ENCODE measurements at regions not wholly inside any gene's neighbourhood (a gene's known extent, or its start where the extent isn't known, plus 50 kb on each side); places are given as distances from the start of the nearest gene placed in this dataset.

DNA sequence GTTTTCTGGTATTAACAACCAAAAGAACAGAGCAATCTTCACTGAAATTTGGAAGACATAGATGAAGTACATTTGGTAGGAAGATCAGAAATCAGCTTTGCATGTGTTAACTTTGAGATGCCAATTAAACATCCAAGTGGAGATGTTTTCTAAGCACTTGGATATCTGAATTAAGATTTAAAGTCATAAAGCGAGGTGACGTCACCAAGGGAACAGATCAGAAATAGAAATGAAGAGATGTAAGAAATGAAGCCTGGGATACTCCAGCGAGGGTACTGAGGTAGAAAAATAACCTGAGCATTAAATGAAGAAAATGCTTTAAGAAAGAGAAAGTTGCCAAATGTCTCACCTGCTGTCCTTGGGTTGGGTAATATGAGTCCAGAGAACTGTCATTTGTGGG, 1223.3 kb downstream of the MAT2B start:
- DNase-seq (ENCODE audit: low read depth in 2 of 3, low spot score in 2 of 3) = no peak

DNA sequence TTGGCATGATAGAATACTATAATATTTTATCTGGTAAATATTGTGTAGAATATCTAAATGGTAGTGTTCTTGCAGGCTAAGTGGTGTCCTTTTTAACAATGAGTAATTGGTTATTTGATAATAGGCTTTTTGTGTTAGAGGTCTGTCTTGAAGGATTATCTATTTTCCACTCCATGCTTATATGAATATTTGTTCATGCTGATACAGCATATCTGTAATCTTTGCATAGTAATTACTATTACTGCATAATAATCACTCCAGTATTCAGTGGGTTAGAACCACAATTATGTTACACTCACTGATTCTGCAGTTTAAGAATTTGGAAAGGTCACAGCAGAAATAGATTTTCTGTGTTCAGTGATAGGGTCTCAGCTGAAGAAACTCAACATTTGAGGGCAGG, 1229.9 kb downstream of the MAT2B start:
- DNase-seq (ENCODE audit: low read depth in 2 of 3, low spot score in 2 of 3) = no peak

DNA sequence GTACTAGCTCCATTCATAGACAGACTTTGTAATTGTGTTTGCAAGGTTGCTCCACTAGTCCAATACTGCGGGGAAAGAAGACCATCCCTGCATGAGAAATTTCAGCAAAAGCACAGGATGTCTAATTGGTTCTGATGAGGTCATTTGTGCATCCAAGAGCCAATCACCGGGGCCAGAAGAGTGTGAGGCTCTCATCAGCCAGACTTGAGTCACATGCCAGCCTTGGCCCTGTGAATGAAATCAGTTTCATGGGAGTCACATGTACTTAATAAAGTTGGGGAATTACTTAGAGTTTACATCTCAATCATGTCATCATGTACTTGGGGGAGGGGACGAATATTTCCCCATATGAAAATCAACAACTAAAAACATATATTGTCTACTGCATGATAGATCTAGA, 1236.0 kb downstream of the MAT2B start:
- DNase-seq (ENCODE audit: low read depth in 2 of 3, low spot score in 2 of 3) = no peak

DNA sequence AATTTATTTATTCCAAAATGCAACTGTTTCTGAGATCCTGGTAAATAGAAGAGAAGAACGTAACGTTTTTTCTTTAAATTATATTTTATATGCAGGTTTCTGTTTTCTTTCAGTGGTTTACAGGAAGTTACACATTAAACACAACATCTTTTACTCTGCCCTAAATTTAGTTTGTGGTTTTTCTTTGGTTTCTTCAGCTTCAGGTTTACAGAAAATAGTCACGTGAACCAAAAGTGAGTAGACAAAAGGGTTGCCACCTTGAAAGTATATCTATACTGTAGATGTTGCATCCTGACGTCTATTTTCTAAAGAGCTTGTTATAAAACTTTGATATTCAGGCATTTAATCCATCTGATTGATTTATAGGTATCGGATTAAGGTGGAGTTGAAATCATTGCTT, 1236.6 kb downstream of the MAT2B start:
- DNase-seq (ENCODE audit: low read depth in 2 of 3, low spot score in 2 of 3) = peak in 1 of 3 donors; percentile 4

DNA sequence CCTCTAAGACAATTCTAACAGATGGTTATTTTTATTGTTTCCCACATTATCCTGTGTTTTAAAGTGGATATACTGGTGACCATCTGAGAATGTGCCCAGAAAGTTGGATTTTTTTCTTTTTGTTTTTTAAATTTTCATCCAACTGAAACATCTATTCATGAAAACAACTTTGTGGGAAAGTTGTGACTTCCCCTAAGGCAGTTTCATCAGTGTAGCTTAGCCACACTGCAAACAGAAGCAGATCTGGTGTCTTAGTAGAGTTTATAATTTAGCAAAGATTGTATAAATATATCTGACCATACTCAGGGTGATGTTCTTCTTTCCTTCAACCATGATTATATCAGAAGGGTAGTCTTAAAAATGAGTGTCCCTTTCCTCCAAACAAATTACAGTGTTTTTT, 1241.3 kb downstream of the MAT2B start:
- DNase-seq (ENCODE audit: low read depth in 2 of 3, low spot score in 2 of 3) = no peak

DNA sequence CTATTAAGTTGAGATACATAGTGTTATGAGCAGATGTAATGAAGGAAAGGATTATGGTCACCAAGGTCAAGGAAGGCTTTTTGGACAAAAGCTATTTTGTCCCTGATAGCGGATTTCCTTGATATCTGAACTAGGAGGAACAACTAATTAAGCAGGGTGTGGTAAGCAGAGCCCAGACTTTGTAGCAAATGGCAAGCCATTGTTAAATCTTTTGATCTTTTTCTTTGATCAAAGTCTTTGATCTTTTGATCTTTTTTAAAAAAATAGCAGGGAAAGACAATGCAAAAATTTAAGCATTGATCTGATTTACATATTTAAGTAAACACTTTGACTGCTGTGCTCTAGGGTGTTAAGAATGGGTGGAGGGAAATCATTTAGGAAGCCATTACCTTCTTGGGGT, 1242.0 kb downstream of the MAT2B start:
- DNase-seq (ENCODE audit: low read depth in 2 of 3, low spot score in 2 of 3) = no peak

DNA sequence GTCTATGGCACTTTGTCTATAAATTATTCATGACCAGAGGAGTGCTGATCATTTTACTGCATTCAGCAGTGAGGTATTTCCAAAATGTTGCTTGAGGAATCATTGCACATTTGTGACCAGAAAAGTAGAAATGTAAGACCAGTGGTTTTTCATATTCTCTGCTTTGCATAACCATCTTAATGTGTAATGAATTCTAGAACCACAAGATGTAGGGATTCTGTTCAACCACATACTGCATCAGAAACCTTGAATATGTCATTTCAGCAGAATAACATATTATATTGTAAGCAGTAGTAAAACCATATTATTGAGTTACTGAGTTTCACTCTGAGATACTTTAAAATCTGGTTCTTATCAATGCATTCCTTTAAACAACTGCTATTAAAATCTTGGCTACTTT, 1243.4 kb downstream of the MAT2B start:
- DNase-seq (ENCODE audit: low read depth in 2 of 3, low spot score in 2 of 3) = no peak

DNA sequence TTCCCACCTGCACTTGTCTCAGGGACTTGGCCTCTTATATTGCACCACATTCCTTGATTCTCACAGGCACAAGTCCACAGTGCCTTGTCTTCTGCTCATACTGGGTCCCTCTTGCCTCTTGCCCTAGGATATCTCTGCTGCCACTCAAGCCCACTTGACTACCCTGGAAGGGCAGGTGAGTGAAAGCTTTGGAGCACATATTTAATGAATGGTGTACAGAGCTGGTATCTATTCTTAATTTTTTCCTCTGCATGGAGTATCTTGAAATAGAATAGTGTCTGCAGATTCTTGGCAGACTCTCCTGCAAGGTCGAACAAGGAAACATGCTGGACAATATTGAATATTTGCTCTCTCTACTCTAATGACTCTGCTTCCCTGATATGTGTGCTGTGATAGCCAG, 1248.0 kb downstream of the MAT2B start:
- DNase-seq (ENCODE audit: low read depth in 2 of 3, low spot score in 2 of 3) = no peak

DNA sequence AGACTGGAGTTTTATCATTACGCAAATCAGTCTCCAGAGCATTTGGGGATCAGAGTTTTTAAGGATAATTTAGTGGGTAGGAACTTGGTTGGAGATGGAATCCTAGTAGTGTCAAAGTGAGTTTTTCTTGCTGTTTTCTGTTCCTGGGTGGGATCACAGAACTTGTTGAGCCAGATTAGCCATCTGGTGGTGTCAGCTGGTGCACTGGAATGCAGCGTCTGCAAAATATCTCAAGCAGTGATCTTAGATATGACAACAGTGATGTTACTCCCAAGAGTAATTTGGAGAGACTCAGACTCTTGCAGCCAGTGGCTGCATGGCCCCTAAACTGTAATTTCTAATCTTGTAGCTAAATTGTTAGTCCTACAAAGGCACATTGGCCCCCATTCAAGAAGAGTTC, 1257.8 kb downstream of the MAT2B start:
- DNase-seq (ENCODE audit: low read depth in 2 of 3, low spot score in 2 of 3) = no peak

DNA sequence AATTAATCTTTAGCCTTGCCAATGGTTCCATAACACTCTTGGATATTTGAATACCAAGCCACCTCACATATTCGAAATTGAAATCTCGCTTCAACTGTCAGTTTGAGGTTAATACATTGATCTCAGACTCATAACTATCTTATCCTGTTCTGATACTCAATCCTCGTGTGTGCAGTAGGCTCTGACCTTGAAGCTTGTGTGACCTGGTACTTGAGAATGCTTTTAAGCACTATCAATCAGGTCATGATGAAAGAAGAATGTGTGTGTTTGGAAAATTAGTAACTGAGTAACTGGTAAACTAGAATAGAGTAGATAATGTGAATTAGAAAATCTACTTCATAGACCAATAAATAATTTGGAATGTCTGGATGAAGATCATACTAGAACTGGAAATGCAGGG, 1266.7 kb downstream of the MAT2B start:
- no peak for DNase-seq (ENCODE audit: low read depth in 2 of 3, low spot score in 2 of 3)

DNA sequence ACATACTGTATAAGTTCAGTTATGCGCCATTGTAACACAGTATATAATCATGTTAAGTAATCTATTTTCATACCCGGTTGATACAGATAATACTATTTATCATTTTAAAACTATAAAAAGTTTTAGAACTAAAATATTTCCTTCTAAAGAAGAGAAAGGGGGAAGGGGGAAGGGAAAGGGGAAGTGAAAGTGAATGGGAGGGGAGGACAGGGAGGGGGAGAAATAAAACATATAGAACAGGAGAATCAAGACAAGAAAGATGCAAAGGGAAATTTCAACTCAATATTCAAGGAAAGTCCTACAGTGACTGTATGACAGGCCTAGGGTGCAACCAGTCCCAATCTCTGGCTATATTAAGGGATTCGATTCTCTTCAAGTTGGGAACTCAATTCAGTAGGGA, 1278.8 kb downstream of the MAT2B start:
- no peak for DNase-seq (ENCODE audit: low read depth in 2 of 3, low spot score in 2 of 3)

DNA sequence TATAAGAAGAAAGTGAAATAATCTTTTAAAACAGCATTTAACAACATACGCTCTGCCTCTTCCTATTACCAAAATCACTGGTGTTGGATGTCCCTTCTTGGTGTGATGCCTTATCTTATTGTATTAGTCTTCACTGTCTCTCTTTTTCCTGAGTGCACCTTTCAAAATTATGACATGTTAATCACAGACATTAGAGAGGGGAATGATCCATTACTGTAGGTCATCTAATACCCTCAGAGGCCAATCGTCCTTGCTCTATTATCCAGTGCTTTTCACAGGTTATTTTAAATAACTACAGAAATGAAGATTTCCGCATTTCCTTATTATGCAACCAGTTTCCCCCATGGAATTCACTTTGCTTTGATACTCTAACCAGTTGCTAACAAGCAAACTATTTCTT, 1292.7 kb downstream of the MAT2B start:
- no peak for DNase-seq (ENCODE audit: low read depth in 2 of 3, low spot score in 2 of 3)

DNA sequence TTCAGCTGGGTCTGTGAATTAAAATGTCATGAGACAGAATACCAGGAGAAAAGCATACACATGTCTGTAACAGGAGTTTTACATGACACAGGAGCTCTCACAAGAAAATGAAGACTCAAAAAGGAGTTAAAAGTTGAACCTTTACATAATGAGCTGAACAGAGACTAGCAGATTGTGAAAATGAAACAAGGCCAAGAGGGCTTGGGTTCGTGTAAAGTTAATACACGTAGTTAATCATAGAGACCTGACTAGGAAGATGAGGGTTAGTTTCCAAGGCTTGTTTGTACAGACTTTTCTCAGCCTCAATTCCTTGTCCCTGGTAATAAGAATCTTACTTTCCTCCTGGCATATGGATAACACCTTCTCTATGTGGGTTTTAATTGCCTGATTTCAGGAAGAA, 1294.0 kb downstream of the MAT2B start:
- DNase-seq (ENCODE audit: low read depth in 2 of 3, low spot score in 2 of 3) = no peak

DNA sequence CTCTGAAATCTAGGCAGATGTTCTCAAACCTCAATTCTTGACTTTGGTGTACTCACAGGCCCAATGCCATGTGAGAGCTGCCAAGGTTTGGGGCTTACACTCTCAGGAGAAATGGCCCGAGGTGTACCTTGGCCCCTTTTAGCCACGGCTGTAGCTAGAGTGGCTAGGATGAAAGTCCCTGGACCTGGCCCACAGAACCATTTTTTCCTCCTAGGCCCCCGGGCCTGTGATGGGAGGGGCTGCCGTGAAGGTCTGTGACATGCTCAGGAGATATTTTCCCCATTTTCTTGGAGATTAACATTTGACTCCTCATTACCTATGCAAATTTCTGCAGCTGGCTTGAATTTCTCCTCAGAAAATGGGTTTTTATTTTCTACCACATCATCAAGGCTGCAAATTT, 1296.5 kb downstream of the MAT2B start:
- DNase-seq (ENCODE audit: low read depth in 2 of 3, low spot score in 2 of 3) = no peak

DNA sequence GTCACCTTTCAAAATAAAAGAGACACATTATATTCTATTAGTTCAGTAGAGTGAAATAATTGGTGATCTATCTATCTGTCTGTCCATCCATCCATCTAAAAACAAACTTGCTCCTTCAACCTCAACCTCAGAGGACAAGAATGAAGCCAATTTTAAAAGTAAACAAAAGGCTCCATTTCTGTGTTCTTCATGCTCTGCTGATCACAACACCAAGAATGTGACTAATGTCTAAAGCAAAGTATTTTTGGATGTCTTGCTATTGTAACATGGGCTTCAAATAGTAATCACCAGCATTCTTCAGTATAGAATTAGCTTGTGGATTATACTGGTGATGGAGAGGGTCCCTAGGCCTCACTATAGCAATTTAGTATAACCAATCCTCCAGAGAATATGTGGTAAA, 1304.4 kb downstream of the MAT2B start:
- no peak for DNase-seq (ENCODE audit: low read depth in 2 of 3, low spot score in 2 of 3)

DNA sequence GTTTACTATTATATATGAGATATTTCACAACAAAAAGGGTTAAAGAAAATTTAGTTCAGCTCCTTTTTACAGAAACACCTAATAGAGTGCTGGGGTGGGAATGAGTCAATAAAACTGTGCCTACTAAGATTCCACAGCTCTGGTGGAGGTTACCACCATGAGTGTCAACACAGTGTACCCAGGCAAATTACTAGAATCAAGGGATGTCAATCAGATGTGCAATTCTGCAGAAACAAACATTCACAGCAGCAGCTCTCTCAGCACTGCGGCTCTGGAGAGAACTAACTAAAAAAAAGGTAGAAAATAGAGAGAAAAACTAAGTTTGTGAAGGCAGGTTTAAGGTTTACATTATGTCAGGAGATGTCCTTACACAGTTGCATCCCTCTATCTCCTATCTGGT, 1313.0 kb downstream of the MAT2B start:
- no peak for DNase-seq (ENCODE audit: low read depth in 2 of 3, low spot score in 2 of 3)

DNA sequence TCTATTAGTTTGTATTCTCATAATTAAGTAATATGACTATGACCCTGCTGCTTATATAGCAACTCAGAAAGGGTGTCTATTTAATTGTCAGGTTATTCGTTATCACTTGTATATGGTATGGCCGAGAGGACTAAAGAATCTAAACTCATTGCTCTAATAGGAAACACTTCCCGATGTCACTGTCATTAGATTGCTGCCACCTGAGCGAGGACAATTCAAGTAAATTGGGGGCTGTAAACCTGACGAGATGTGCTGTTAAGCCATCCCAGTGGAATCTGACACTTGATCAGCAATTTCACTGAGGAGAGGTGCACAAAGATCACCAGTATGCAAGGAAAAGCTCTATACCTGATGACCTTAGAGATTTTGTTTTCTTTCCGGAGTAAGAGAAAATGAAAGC, 1319.3 kb downstream of the MAT2B start:
- DNase-seq (ENCODE audit: low read depth in 2 of 3, low spot score in 2 of 3) = no peak

DNA sequence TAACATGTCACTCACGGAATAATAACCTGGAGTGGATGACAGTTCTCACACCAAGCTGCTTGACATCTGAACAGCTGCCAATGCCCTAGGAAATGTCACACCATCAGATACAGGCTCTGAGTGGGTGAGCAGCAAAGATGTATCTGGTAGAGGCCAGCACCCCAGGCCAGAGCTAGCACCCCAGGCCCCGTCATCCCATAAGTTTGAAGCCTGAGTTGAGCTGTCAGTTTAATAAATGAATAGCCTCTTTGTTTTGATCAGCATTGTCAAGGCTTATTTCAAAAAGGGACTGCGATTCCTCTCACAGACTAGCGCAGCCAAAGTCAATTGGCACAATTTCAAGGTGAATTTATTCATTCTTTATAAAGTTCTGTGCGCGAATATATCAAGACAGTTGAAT, 1327.1 kb downstream of the MAT2B start:
- DNase-seq (ENCODE audit: low read depth in 2 of 3, low spot score in 2 of 3) = no peak

DNA sequence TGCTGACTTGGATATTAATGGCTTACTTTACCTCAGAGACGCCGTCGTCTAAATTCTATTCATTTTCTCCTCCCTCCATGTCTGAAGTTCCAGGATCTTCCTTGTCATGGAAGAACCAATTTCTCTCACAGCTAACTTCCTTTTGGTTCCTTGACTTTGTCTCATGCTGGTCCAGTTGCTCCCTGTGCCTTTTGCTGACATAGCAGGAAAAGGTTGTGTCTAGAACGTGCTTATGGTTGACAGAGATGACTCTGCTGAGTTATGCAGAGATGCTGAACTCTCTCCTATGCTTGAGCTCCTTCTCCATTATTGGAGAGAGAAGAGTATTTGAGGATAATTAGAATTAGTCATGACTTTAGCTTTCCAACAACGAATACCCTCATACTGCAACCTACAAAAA, 1338.9 kb downstream of the MAT2B start:
- DNase-seq (ENCODE audit: low read depth in 2 of 3, low spot score in 2 of 3) = no peak

DNA sequence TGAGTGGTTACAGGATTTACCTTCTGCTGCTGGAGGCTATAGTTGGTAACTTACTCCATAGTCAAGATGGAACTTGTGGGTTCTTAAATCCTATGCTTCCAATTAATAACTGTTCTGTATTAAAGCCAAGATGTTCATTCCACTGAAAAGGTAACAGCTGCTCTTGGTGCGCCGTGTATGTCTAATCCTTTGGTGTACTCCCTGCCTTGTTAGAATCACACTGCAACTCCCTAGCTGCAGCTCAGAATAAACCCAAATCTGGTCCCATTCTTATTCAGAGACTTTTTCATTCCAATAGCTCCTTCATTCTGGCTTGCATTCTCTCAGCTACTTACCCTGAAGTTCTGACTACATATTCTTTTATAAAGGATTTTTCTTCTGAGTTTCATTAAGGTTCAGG, 1355.5 kb downstream of the MAT2B start:
- no peak for DNase-seq (ENCODE audit: low read depth in 2 of 3, low spot score in 2 of 3)

DNA sequence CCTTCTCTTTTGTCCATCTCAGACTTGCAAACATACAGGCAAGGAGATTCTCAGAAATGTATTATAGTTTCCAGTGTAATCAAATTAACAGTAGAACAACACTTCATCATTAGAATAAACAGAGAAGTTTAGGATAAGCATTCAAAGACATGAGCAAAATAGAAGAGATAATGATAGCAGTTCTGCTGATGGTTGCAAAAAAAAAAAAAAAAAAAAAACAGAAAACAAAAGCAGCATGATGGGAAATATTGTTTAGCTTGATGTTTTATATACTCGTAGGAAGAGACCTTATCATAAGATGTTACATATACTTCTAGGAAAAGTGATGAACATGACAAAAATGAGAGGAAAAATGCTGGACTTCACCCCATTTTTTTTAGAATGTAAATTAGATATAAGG, 1356.2 kb downstream of the MAT2B start:
- no peak for DNase-seq (ENCODE audit: low read depth in 2 of 3, low spot score in 2 of 3)

DNA sequence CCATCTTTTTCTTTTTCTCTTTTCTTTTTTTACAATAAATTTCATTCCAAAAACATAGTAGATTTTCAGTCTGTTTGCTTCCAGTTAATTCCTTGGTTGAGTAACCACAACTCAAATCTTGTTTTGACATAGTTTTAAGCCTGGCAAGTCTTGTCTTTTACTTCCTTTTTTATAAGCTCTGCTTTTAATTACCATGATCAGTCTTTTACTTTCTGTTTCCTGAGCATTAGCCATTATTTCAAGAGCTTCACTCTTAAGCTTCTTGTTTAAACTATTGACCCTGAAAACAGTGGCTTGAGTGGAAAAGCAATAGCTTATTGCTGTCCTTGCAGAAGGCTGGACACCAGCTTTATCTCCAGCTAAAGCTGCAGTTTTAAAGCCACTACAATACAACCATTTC, 1363.3 kb downstream of the MAT2B start:
- DNase-seq (ENCODE audit: low read depth in 2 of 3, low spot score in 2 of 3) = peak in 1 of 3 donors; percentile 47

DNA sequence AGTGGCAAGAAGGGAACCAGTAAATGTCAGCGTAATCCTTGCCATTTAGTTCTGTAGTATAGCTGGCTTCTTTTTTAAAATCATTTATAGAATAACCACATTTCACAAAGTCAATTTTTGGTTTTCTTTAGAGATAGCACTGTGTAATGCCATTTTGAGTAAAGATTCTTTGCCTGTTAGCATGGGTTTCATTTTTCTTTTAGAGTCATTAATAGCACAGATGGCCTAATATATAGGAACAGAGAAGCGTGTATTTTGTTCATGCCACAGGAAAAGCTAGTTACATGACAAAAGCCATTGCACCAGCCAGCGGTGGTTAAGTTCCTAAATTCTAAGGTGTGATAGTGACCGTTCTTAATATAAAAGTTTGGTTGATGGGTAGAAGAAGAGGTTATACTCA, 1363.9 kb downstream of the MAT2B start:
- no peak for DNase-seq (ENCODE audit: low read depth in 2 of 3, low spot score in 2 of 3)

DNA sequence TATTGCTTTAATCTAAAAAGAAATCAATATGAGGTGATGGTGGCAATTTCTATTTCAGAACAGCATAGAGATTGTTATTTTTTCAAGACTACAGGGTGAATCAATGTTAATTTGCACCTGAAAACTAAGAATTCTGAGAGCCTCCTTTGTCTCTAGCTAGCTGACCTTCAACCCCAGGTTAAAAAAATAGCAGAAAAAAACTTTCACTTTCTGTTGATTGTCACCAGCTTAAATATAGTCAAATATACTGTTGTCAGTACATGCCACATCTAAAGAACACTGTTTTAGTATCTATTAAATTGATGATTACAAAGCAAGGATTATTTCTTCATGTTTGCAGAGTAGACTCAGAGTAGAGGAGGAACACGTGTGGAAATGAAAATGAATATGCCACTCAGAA, 1371.4 kb downstream of the MAT2B start:
- no peak for DNase-seq (ENCODE audit: low read depth in 2 of 3, low spot score in 2 of 3)

All from hematopoietic multipotent progenitor cell (in vitro differentiated cells).